Transverse colon (tissue), 4 donors: ENCODE measurements at regions not wholly inside any gene's neighbourhood (a gene's known extent, or its start where the extent isn't known, plus 50 kb on each side); places are given as distances from the start of the nearest gene placed in this dataset.

ENCODE experiments used
- DNase-seq: peaks from one replicate; pipeline ENCODE4 v3.0.0-alpha.2; 2019
- H3K27ac ChIP-seq, 4 donors: fragments of 200-600 bp; sonication (generic); 2 replicates each; pipeline ENCODE4 v1.5.1; 2016 to 2018; ENCODE audit warnings: inconsistent platforms in 4 of 4
- H3K27me3 ChIP-seq: fragments of 200-600 bp; sonication (generic); 2 replicates; pipeline ENCODE4 v1.5.1; 2017; ENCODE audit warnings: inconsistent platforms
- H3K36me3 ChIP-seq, 4 donors: fragments of 200-600 bp; sonication (generic); 2 replicates each; pipeline ENCODE4 v1.5.1; 2017 to 2019; ENCODE audit warnings: inconsistent platforms in 4 of 4
- H3K4me1 ChIP-seq, 4 donors: fragments of 200-600 bp; sonication (generic); 2 replicates each; pipeline ENCODE4 v1.5.1; 2017 to 2020; ENCODE audit warnings: inconsistent platforms in 4 of 4
- H3K4me3 ChIP-seq, 4 donors: fragments of 200-600 bp; sonication (generic); 1 replicate in 1 of 4; 2 replicates in 3 of 4; pipeline versions ENCODE4 v1.5.1 to v1.6.1; 2017 to 2019; ENCODE audit warnings: inconsistent platforms in 4 of 4
- H3K9me3 ChIP-seq, 2 donors: fragments of 200-600 bp; sonication (generic); 2 replicates each; pipeline ENCODE4 v1.5.1; 2017 to 2019; ENCODE audit warnings: inconsistent platforms in 2 of 2
- CTCF ChIP-seq, 5 experiments: fragments of 200-600 bp in 3 of 5; fragments of 450-650 bp in 2 of 5; sonication (generic) in 3 of 5; IDR thresholded peaks; 1 replicate in 2 of 5; 2 replicates in 3 of 5; pipeline ENCODE4 v1.5.1; 2016 to 2017; ENCODE audit warnings: antibody characterized with exemption in 5 of 5, inconsistent platforms in 3 of 5, mild to moderate bottlenecking in 2 of 5, moderate library complexity in 1 of 5
- EP300 ChIP-seq: sonication (generic); formaldehyde crosslinking; IDR thresholded peaks from one replicate; pipeline ENCODE4 v1.6.1; 2017; ENCODE audit warnings: antibody characterized with exemption, low read depth
- POLR2A ChIP-seq: fragments of 450-650 bp; IDR thresholded peaks from one replicate; pipeline ENCODE4 v1.6.1; 2016; ENCODE audit warnings: antibody characterized with exemption, mild to moderate bottlenecking, moderate library complexity
- POLR2AphosphoS5 ChIP-seq, 3 donors: sonication (generic); formaldehyde crosslinking; IDR thresholded peaks; one replicate each; pipeline ENCODE4 v1.6.1; 2016; ENCODE audit warnings: antibody characterized with exemption in 3 of 3
- WGBS, 2 donors: methylation state at CpG; one replicate each; pipeline ENCODE4 v1.1.5; 2018; ENCODE audit warnings: low coverage in 1 of 2; 5-methylcytosine and 5-hydroxymethylcytosine counted together
- in situ Hi-C, 4 donors: fragments of 200-750 bp; cut with MboI; loops; one replicate each; pipeline versions ENCODE4 v1.15.0 to v1.15.1; 2017; ENCODE audit warnings: low sequenced_read_pairs in 3 of 4, low pct_ligation_motif_present in 1 of 4, low pct_unique_long_range_greater_than_20kb in 1 of 4
- intact Hi-C: fragments of 100-400 bp; cut with DNase I; formaldehyde crosslinking; loops from one replicate; pipeline ENCODE4 v1.15.1; 2023; ENCODE audit warnings: low total_unique reads

DNA sequence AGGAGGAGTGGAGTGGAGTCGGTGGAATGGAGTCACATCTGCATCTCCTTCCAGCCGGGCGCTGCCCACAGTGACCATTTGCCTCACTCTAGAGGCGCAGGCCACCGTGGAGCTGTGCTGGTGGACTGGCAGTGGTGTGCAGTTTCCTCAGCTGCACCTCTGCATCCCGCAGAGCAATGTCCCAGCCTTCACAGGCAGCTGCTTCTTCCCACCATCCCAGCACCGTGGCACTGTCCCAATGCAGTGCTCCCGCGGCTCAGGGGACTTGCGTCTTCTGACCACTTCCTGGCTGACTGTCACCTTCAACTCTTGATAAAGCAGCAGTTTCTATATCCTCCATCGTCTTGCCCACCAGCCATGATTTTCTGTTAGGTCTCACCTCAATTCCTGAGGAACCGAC is 90.3 kb upstream of the SFMBT2 start:
- Histone ChIP-seq H3K4me1 (no peaks in the 10 kb centered on the region), H3K36me3 (no peaks in the 10 kb centered on the region), H3K4me3 (no peak overlapping the region), H3K27me3 (no peaks in the 10 kb centered on the region), H3K9me3 (no peaks in the 10 kb centered on the region), H3K27ac (no peak overlapping the region)
- peak; percentile 20 for DNase-seq
- TF ChIP-seq POLR2A, result no peak
- WGBS, 2 donors, result 75 to 85% methylated on average over 9 to 12 of the region's 12 CpGs
- intact Hi-C loops (no loop called here), in situ Hi-C loops (loop anchor here in 1 of 4 donors (25.0 kb wide), 1 partner anchor 1811 kb away; no protein-coding TSS in a partner anchor)

DNA sequence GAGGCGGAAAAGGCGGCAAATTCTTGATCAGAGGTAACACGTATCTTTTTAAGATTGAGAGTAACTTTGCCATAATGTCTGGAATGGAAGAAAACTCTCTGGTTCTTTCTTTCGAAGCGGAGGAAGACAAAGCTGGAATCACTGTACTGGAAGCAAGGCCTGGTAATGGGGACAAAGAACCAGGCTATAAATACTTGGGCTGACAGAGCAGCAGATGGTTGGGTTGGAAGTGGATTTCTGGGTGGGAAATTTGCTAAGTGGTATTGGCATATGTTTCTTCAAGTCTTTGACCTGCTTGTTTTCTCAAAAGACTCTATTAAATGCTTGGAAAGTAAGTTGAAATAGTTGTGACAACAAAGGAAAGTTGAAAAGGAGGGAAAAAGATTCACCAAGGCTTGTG is 87.3 kb upstream of the SFMBT2 start:
- DNase-seq, result no peak

DNA sequence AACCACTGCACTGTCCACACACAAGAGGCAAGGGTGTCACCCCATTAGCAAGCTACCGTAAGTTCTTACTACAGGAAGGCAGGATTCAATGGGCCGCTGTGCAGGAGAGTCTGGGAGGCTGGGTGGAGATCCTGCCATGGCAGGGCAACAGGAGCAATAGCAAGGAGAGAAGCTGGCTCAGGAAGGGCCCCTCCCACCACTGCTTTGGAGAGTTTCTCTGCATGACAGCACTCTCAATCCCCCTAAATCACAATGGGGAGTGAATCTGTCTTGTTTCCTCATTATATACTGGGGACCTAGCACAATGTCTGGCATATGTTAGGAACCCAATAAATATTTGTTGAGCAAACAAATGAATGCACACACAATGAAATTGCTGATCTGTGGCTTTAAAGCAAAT is 83.2 kb upstream of the SFMBT2 start:
- in situ Hi-C loops (no loop called here), intact Hi-C loops (no loop called here)
- TF ChIP-seq CTCF (IDR thresholded peaks at IDR 0.05), result no peak
- no peak for TF ChIP-seq POLR2A
- no peak for TF ChIP-seq POLR2AphosphoS5 (IDR thresholded peaks at IDR 0.05)
- no peak for TF ChIP-seq EP300
- no peaks in the 10 kb centered on the region for H3K36me3 ChIP-seq
- H3K4me3 ChIP-seq, result no peak overlapping the region
- no peaks in the 10 kb centered on the region for H3K27me3 ChIP-seq
- no peaks in the 10 kb centered on the region for H3K9me3 ChIP-seq
- H3K27ac ChIP-seq, result no peak overlapping the region
- WGBS, 2 donors, result 83% methylated on average over 2 of the region's 2 CpGs; no CpG with 5 or more reads in 1 of the 2 donors
- DNase-seq, result no peak
- no peaks in the 10 kb centered on the region for H3K4me1 ChIP-seq

More for the DNA sequence above, 87.3 kb upstream of the SFMBT2 start:
- Histone ChIP-seq H3K4me3 (no peak overlapping the region), H3K4me1 (no peaks in the 10 kb centered on the region), H3K9me3 (no peaks in the 10 kb centered on the region), H3K36me3 (no peaks in the 10 kb centered on the region), H3K27ac (no peak overlapping the region), H3K27me3 (no peaks in the 10 kb centered on the region)
- WGBS, 2 donors, result 97 to 98% methylated on average over 5 of the region's 5 CpGs
- TF ChIP-seq POLR2AphosphoS5 (IDR thresholded peaks at IDR 0.05), result no peak
- no peak for TF ChIP-seq EP300
- no peak for TF ChIP-seq POLR2A
- TF ChIP-seq CTCF (IDR thresholded peaks at IDR 0.05), result no peak
- intact Hi-C loops (no loop called here), in situ Hi-C loops (no loop called here)

GRCh38 chr10:7492660-7493046 is 81.8 kb upstream of the SFMBT2 start:
- H3K4me1 ChIP-seq, result no peaks in the 10 kb centered on the region
- no peak overlapping the region for H3K4me3 ChIP-seq
- WGBS, 2 donors, result 52 to 72% methylated on average over 4 of the region's 4 CpGs
- H3K27me3 ChIP-seq, result no peaks in the 10 kb centered on the region
- H3K27ac ChIP-seq, result no peak overlapping the region
- in situ Hi-C loops (no loop called here), intact Hi-C loops (no loop called here)
- H3K36me3 ChIP-seq, result no peaks in the 10 kb centered on the region
- TF ChIP-seq EP300 (no peak), POLR2A (no peak), CTCF (IDR thresholded peaks at IDR 0.05) (no peak), POLR2AphosphoS5 (IDR thresholded peaks at IDR 0.05) (no peak)
- H3K9me3 ChIP-seq, result no peaks in the 10 kb centered on the region
- DNase-seq, result no peak

DNA sequence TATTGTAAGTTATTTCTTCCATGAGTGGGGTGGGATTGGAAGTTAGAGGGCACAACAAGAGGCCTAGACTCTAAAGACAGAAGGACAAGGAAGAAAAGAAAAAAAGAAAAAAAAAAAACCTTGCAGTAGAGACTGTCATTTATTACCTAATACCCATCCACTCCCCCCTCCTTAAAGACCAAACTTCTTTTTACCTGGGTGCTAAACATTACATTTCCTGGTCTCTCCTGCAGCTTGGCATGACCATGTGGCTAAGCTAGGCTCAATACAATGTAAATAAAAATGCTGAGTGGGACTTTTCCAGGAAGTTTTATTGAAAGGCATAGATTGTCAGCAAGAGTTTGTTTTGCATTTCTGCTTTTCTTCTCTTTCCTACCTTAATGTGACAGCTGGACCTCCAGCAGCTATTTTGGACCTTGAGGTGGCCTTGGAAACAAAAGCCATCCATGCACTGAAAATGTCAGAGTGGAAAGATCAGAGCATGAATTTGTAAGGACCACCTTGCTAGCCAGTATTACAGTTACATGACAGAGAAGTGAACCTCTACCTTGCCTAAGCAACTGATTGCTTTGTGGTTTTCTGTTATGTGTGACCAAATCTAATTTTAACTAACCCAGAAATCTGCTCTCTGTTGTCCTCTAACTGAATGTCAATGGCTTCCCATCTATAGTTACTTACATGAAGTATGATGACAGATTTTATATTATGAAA is 81.3 kb upstream of the SFMBT2 start:
- in situ Hi-C loops (no loop called here), intact Hi-C loops (no loop called here)
- DNase-seq, result no peak
- H3K27ac ChIP-seq, result no peak overlapping the region
- no peak overlapping the region for H3K4me3 ChIP-seq
- no peaks in the 10 kb centered on the region for H3K9me3 ChIP-seq
- no peaks in the 10 kb centered on the region for H3K36me3 ChIP-seq
- H3K27me3 ChIP-seq, result no peaks in the 10 kb centered on the region
- H3K4me1 ChIP-seq, result no peaks in the 10 kb centered on the region
- TF ChIP-seq EP300 (no peak), CTCF (IDR thresholded peaks at IDR 0.05) (no peak), POLR2AphosphoS5 (IDR thresholded peaks at IDR 0.05) (no peak)
